B cell (primary cell): ENCODE measurements at regions not wholly inside any gene's neighbourhood (a gene's known extent, or its start where the extent isn't known, plus 50 kb on each side); places are given as distances from the start of the nearest gene placed in this dataset.

Experiments used
- CTCF ChIP-seq: fragments of 200-600 bp; IDR thresholded peaks from one replicate; pipeline ENCODE4 v1.8.0; 2022; ENCODE audit warnings: antibody characterized with exemption, mild to moderate bottlenecking
- EZH2 ChIP-seq: IDR thresholded peaks from 2 replicates; pipeline ENCODE4 v1.6.1; 2012; ENCODE audit warnings: borderline replicate concordance, low read depth, mild to moderate bottlenecking, moderate library complexity, low read length; ENCODE audit not compliant: insufficient read depth, poor library complexity, severe bottlenecking

- TF ChIP-seq CTCF (no peak), EZH2 (no peak)
These were observed 723.9 kb downstream of the PTPRU start for GRCh38 chr1:29960156-29960755.
